ENCODE measurements at regions not wholly inside any gene's neighbourhood (a gene's known extent, or its start where the extent isn't known, plus 50 kb on each side); places are given as distances from the start of the nearest gene placed in this dataset.

DNA sequence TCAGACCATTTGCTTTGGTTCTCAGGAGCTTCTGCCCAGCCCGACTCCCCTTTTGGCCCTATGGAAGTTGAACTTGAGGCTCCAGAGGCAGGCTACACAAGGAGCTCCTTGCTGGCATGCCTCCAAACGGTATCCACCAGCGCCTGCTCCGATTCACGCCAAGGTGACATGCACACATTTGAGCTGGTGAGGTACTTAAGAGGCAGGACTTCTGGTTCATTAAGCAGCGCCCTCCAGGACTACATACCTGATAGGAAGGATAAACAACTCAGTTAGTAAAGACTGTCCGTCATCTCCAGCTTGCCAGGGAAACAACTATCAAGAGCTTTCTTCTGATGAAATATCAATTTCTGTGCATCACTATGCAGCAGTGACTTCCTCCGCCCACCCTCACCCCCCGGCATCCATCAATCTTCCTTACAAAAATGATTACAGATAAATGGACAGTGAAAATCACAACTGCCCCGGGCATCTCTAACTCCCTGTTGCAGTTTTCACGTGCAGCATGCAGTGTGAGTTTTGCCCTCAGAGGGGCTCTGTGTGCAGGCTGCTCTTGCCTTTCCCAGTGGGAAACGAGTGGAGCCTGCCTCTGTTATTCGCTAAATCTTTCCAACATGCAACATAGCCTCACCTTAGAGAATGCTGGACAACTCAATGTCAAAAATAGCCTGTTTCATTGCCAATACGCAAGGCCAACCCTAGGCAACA is 122.9 kb downstream of the ARRDC4 start:
- TF ChIP-seq, protein P1, sequence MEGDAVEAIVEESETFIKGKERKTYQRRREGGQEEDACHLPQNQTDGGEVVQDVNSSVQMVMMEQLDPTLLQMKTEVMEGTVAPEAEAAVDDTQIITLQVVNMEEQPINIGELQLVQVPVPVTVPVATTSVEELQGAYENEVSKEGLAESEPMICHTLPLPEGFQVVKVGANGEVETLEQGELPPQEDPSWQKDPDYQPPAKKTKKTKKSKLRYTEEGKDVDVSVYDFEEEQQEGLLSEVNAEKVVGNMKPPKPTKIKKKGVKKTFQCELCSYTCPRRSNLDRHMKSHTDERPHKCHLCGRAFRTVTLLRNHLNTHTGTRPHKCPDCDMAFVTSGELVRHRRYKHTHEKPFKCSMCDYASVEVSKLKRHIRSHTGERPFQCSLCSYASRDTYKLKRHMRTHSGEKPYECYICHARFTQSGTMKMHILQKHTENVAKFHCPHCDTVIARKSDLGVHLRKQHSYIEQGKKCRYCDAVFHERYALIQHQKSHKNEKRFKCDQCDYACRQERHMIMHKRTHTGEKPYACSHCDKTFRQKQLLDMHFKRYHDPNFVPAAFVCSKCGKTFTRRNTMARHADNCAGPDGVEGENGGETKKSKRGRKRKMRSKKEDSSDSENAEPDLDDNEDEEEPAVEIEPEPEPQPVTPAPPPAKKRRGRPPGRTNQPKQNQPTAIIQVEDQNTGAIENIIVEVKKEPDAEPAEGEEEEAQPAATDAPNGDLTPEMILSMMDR (IDR thresholded peaks at IDR 0.05; ENCODE audit: insufficient read depth, low read length, poor library complexity, severe bottlenecking) = no peak
- no peak for TF ChIP-seq EZH2phosphoT487 (conservative IDR thresholded peaks at IDR 0.05; ENCODE audit: low read length)
